Psoas muscle (tissue), 7 donors: ENCODE measurements at regions not wholly inside any gene's neighbourhood (a gene's known extent, or its start where the extent isn't known, plus 50 kb on each side); places are given as distances from the start of the nearest gene placed in this dataset.
A peak's percentile ranks its signal among the peaks of the same experiment; 100 is the strongest.

Experiments
- ATAC-seq, 4 donors: fragments of 200-7000 bp; cut with Tn5 transposase; one replicate each; pipeline ENCODE4 v1.9.1; 2020; ENCODE audit warnings: moderate library complexity in 3 of 4, mild to moderate bottlenecking in 2 of 4
- DNase-seq, 2 donors: peaks; one replicate each; pipeline ENCODE4 v3.0.0-alpha.2; 2020
- H3K27ac ChIP-seq: fragments of 200-600 bp; one replicate; pipeline ENCODE4 v1.8.0; 2022
- H3K27me3 ChIP-seq, 3 donors: fragments of 200-600 bp in 1 of 3; one replicate each; pipeline versions ENCODE4 v1.6.1 to v1.8.0; 2013 to 2022; ENCODE audit warnings: low read length in 2 of 3, mild to moderate bottlenecking in 2 of 3, moderate library complexity in 1 of 3; ENCODE audit not compliant: insufficient read depth in 3 of 3
- H3K36me3 ChIP-seq, 2 donors: fragments of 200-600 bp in 1 of 2; one replicate each; pipeline versions ENCODE4 v1.6.1 to v1.8.0; 2013 to 2022; ENCODE audit warnings: low read depth in 1 of 2, mild to moderate bottlenecking in 1 of 2, moderate library complexity in 1 of 2; ENCODE audit not compliant: insufficient read depth in 1 of 2
- H3K4me1 ChIP-seq: fragments of 200-600 bp; one replicate; pipeline ENCODE4 v1.8.0; 2022
- H3K4me3 ChIP-seq: fragments of 200-600 bp; one replicate; pipeline ENCODE4 v1.8.0; 2022; ENCODE audit warnings: mild to moderate bottlenecking
- H3K9me3 ChIP-seq: fragments of 200-600 bp; one replicate; pipeline ENCODE4 v1.8.0; 2022
- CTCF ChIP-seq: fragments of 200-600 bp; IDR thresholded peaks from one replicate; pipeline ENCODE4 v1.8.0; 2022; ENCODE audit warnings: antibody characterized with exemption
- WGBS, 3 donors: extraction: QIAGEN DNeasy Blood & Tissue Kit; methylation state at CpG; one replicate each; pipeline versions ENCODE4 v1.1.6 to v1.1.7; 2013; 5-methylcytosine and 5-hydroxymethylcytosine counted together
- intact Hi-C, 2 donors: fragments of 100-400 bp; cut with DNase I; formaldehyde crosslinking; loops; one replicate each; pipeline versions ENCODE4 v1.11.0 to v1.14.2; 2022
- donor health status: healthy with polysubstance abuse.
- donor health status: DM: no; HTN: no; CAD: no; lungs with moderate emphysema.
- donor health status: Bipolar disorder and iron deficiency.
- donor health status: healthy.
- donor health status: DM: yes; HTN: yes; CAD: no.
- donor health status: DM: no; HTN: no; CAD: no.
- donor health status: DM: yes; HTN: yes; CAD: no.

GRCh38 chr22:27111796-27112672, 454.6 kb downstream of the MIAT start:
- ATAC-seq = no peak

GRCh38 chr22:27113211-27113635, 455.8 kb downstream of the MIAT start:
- intact Hi-C loops = no loop called here
- Histone ChIP-seq H3K27ac (no peak overlapping the region), H3K4me1 (no peaks in the 10 kb centered on the region), H3K4me3 (no peak overlapping the region), H3K27me3 (peaks cover 0 to 30% (median 10%) of the 10 kb centered on the region in 3 donors), H3K9me3 (no peaks in the 10 kb centered on the region), H3K36me3 (no peaks in the 10 kb centered on the region)
- ATAC-seq = peak; percentile 37 to 73 (median 62)
- DNase-seq = peak; percentile 56 to 59
- WGBS, 3 donors = 35 to 46% (median 41%) methylated on average over 4 of the region's 4 CpGs
- no peak for TF ChIP-seq CTCF

More at GRCh38 chr22:27111796-27112672, 454.6 kb downstream of the MIAT start:
- Histone ChIP-seq H3K36me3 (no peaks in the 10 kb centered on the region), H3K4me3 (no peak overlapping the region), H3K27me3 (peaks cover 0 to 39% (median 11%) of the 10 kb centered on the region in 3 donors), H3K9me3 (no peaks in the 10 kb centered on the region), H3K27ac (no peak overlapping the region), H3K4me1 (no peaks in the 10 kb centered on the region)
- intact Hi-C loops = no loop called here
- WGBS, 3 donors = 67 to 82% (median 68%) methylated on average over 7 of the region's 7 CpGs
- TF ChIP-seq CTCF = no peak
- no peak for DNase-seq

GRCh38 chr22:27113641-27114040, 456.3 kb downstream of the MIAT start:
- H3K27me3 ChIP-seq = peaks cover 0 to 30% (median 10%) of the 10 kb centered on the region in 3 donors
- DNase-seq (no peak), ATAC-seq (no peak)
- H3K27ac ChIP-seq = no peak overlapping the region
- H3K4me1 ChIP-seq = no peaks in the 10 kb centered on the region
- TF ChIP-seq CTCF = no peak
- no peak overlapping the region for H3K4me3 ChIP-seq
- intact Hi-C loops = no loop called here
- H3K36me3 ChIP-seq = no peaks in the 10 kb centered on the region
- no peaks in the 10 kb centered on the region for H3K9me3 ChIP-seq

GRCh38 chr22:27114186-27114585, 456.8 kb downstream of the MIAT start:
- Histone ChIP-seq H3K4me1 (no peaks in the 10 kb centered on the region), H3K9me3 (no peaks in the 10 kb centered on the region), H3K4me3 (no peak overlapping the region), H3K27ac (no peak overlapping the region), H3K36me3 (no peaks in the 10 kb centered on the region), H3K27me3 (peaks cover 0 to 25% (median 10%) of the 10 kb centered on the region in 3 donors)
- intact Hi-C loops = no loop called here
- TF ChIP-seq CTCF = no peak
- 91 to 95% (median 92%) methylated on average over 8 to 9 of the region's 9 CpGs for WGBS, 3 donors
- no peak for DNase-seq
- ATAC-seq = no peak
